Subcutaneous abdominal adipose tissue (tissue), 5 donors: ENCODE measurements at regions not wholly inside any gene's neighbourhood (a gene's known extent, or its start where the extent isn't known, plus 50 kb on each side); places are given as distances from the start of the nearest gene placed in this dataset.
"Not testable (repeated sequence)": the region's sequence is repeated elsewhere in the genome, so short reads cannot be mapped to it uniquely, and the experiment has no call there.

Experiments used
- H3K27ac ChIP-seq: one replicate; pipeline ENCODE4 v1.7.0; 2013; ENCODE audit warnings: low read depth, mild to moderate bottlenecking, inconsistent platforms, low read length, moderate library complexity
- H3K27me3 ChIP-seq, 5 donors: one replicate each; pipeline ENCODE4 v1.7.0; 2013; ENCODE audit warnings: low read length in 5 of 5, inconsistent platforms in 1 of 5; ENCODE audit not compliant: control insufficient read depth in 5 of 5, insufficient read depth in 4 of 5
- H3K36me3 ChIP-seq, 5 donors: one replicate each; pipeline ENCODE4 v1.7.0; 2013; ENCODE audit warnings: low read length in 5 of 5; ENCODE audit not compliant: control insufficient read depth in 5 of 5, insufficient read depth in 5 of 5
- H3K4me1 ChIP-seq, 5 donors: one replicate each; pipeline ENCODE4 v1.7.0; 2013; ENCODE audit warnings: low read length in 5 of 5, mild to moderate bottlenecking in 3 of 5, moderate library complexity in 1 of 5; ENCODE audit not compliant: control insufficient read depth in 5 of 5, insufficient read depth in 5 of 5
- H3K4me3 ChIP-seq, 5 donors: one replicate each; pipeline ENCODE4 v1.7.0; 2013; ENCODE audit warnings: low read length in 5 of 5, low read depth in 1 of 5
- H3K9ac ChIP-seq, 5 donors: one replicate each; pipeline ENCODE4 v1.7.0; 2013; ENCODE audit warnings: low read length in 5 of 5, mild to moderate bottlenecking in 4 of 5, moderate library complexity in 3 of 5
- H3K9me3 ChIP-seq, 5 donors: one replicate each; pipeline ENCODE4 v1.7.0; 2013; ENCODE audit warnings: low read length in 5 of 5; ENCODE audit not compliant: control insufficient read depth in 5 of 5
- donor health status: healthy.
- donor health status: healthy.
- donor health status: healthy.
- donor health status: healthy.
- donor health status: healthy.

DNA sequence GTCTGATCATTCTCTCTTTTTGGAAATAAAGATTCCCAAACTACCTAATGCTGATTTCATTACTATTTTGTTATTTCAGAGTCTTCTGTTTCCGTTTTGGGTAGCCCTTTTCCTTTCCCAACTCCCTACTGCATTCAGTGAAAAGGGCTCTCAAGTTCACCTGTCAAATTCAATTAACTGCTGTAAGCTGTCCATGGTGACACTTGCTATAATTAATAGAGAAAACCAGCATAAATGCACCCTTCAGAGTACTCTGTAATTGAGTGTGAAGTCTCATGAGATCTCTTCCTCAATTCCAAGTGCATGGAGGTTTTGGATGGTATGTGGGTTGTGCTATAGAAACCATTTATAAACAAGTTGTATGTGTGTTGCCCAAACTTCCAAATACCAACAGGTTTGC is 187.2 kb downstream of the RPL10L start:
- H3K27ac ChIP-seq = no peak overlapping the region
- no peaks in the 10 kb centered on the region for H3K27me3 ChIP-seq
- H3K4me1 ChIP-seq = no peaks in the 10 kb centered on the region
- H3K4me3 ChIP-seq = no peak overlapping the region
- no peak overlapping the region for H3K9ac ChIP-seq
- no peaks in the 10 kb centered on the region for H3K36me3 ChIP-seq
- peaks cover 0 to 10% (median 0%) of the 10 kb centered on the region in 5 donors for H3K9me3 ChIP-seq

DNA sequence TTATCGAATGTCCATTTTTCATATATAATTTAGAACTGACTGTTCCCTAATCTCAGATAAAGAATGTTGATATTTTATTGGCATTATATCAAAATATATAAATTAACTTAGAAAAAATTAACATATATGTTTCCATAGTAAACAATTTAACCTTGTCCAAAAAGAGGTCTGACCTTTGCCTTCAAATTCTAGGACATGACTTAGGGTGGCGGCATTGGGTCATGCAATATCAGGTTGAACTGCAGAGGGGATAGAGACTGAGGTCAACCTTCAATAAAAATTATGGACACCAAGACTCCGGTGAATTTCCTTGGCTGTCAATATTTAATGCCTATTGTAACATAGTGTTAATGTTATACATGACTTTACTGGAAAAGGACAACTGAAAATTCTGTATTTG is 199.8 kb downstream of the RPL10L start:
- no peak overlapping the region for H3K4me3 ChIP-seq
- no peaks in the 10 kb centered on the region for H3K27me3 ChIP-seq
- H3K9ac ChIP-seq = no peak overlapping the region
- H3K36me3 ChIP-seq = no peaks in the 10 kb centered on the region
- no peak overlapping the region for H3K27ac ChIP-seq
- no peaks in the 10 kb centered on the region for H3K4me1 ChIP-seq
- H3K9me3 ChIP-seq = no peaks in the 10 kb centered on the region

DNA sequence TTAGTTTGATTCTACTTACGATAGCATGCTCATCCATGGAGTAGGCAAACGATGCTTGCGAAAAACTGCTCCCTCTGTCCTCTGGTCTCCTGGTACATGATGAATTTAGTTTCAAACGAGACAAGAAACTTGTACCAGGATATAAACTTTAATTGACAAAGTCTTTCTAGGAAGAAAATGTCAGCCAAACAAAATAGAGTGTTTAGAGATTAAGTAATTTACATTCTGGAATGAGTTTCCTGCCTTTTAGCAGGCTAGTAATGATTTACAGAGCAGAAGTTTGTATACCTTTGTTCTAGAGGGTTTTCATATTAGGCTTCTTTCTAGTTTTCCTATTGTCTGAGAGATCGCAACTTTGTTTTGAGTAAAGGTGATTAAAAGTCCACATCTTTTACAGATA is 206.9 kb downstream of the RPL10L start:
- Histone ChIP-seq H3K4me3 (no peak overlapping the region), H3K27me3 (no peaks in the 10 kb centered on the region), H3K9me3 (peaks cover 0 to 2% (median 0%) of the 10 kb centered on the region in 5 donors), H3K36me3 (no peaks in the 10 kb centered on the region), H3K27ac (no peak overlapping the region), H3K4me1 (no peaks in the 10 kb centered on the region), H3K9ac (no peak overlapping the region)

DNA sequence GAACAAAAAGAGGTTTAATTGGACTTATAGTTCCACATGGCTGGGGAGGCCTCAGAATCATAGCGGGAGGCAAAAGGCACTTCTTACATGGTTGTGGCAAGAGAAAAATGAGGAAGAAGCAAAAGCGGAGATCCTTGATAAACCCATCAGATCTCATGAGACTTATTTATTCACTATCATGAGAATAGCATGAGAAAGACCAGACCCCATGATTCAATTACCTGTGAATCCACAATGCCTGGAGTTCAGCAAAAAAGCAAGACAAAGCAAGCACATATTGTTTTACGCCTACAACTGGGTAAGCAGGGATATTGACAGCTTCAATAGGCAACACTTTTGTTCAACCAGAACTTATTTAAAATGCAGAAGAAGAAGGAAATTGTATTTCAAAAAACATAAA is 218.2 kb downstream of the RPL10L start:
- peaks cover 0 to 4% (median 0%) of the 10 kb centered on the region in 5 donors for H3K4me1 ChIP-seq
- H3K9me3 ChIP-seq = no peaks in the 10 kb centered on the region
- no peak overlapping the region for H3K9ac ChIP-seq
- no peaks in the 10 kb centered on the region for H3K27me3 ChIP-seq
- H3K4me3 ChIP-seq = no peak overlapping the region
- H3K27ac ChIP-seq = no peak overlapping the region
- H3K36me3 ChIP-seq = no peaks in the 10 kb centered on the region

DNA sequence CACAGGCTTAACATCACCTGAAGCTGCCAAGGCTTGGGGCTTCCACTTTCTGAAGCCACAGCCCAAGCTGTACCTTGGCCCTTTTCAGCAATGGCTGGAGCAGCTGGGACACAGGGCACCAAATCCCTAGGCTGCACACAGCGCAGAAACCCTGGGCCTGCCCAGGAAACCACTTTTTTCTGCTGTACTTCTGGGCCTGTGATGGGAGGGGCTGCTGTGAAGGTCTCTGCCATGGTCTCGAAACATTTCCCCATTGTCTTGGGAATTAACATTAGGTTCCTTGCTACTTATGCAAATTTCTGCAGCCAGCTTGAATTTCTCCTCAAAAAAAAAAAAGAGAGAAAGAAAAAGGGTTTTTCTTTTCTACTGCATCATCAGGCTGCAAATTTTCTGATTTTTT is 219.1 kb downstream of the RPL10L start:
- no peaks in the 10 kb centered on the region for H3K9me3 ChIP-seq
- no peak overlapping the region for H3K27ac ChIP-seq
- H3K36me3 ChIP-seq = no peaks in the 10 kb centered on the region
- no peak overlapping the region for H3K4me3 ChIP-seq
- H3K9ac ChIP-seq = no peak overlapping the region
- peaks cover 0 to 4% (median 0%) of the 10 kb centered on the region in 5 donors for H3K4me1 ChIP-seq
- H3K27me3 ChIP-seq = no peaks in the 10 kb centered on the region

DNA sequence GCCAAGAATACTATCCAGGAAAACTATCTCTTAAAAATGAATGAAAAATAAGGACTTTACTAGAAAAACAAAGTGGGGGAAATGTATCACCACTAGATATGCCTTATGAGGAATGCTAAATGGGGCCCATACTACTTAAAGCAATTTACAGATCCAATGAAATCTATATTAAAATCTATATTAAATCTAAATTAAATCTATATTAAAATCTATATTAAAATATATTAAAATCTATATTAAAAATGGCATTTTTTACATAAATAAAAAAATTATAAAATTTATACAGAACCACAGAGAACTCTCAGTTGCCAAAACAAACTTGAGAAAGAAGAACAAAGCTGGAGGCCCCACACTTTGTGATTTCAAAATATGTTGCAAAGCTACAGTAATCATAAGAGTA is 234.5 kb downstream of the RPL10L start:
- Histone ChIP-seq H3K27ac (no peak overlapping the region), H3K4me1 (no peaks in the 10 kb centered on the region), H3K27me3 (no peaks in the 10 kb centered on the region), H3K9me3 (peaks cover 0 to 13% (median 7%) of the 10 kb centered on the region in 5 donors), H3K9ac (no peak overlapping the region), H3K4me3 (no peak overlapping the region), H3K36me3 (no peaks in the 10 kb centered on the region)

DNA sequence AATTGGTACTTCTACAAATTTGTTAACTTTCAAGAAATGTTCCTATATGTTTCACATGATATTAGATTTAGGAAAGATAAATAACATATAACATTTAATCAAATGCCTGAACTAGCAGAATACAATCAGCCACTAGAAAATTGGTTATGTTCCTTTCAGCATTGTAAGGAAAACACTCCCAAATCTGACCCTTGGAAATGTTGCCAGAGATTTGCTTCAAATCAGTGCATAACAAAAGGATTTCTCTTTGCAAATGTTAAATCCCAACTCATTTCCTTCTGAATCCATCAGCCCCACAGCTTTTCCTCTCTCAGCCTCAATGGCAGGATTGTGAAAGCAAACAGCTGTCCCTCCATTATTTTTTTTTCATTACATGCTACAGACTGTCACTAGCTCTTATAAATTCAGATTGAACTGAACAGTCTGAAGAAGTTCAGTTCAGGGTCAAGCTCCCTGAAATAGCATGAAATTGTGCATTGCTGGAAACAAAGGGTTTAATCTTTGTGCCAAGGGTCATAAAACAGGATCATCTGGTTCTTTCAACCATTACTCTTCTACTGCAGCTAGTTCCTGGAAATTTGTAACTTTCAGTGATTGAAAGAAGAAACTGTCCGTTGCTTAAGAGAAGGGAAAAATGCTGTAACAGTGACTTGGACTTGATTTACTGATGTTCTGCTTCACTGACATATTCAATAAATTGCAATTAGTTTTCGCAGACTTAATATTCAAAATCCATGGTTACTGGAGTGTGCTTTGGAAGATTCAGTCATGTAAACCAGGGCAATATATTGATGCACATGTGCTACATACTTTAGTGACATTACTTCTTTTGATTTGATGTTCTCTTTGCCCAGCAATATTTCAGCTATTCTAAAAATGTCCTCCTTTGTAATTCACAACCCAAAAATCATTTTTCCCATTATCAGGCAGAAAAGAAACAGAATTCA is 246.4 kb downstream of the RPL10L start:
- H3K27ac ChIP-seq = peak overlapping the region; percentile 35
- no peaks in the 10 kb centered on the region for H3K9me3 ChIP-seq
- no peak overlapping the region for H3K4me3 ChIP-seq
- no peaks in the 10 kb centered on the region for H3K27me3 ChIP-seq
- peaks cover 0 to 19% (median 4%) of the 10 kb centered on the region in 5 donors for H3K4me1 ChIP-seq
- peak overlapping the region in 1 of 5 donors; percentile 40 for H3K9ac ChIP-seq
- H3K36me3 ChIP-seq = no peaks in the 10 kb centered on the region

DNA sequence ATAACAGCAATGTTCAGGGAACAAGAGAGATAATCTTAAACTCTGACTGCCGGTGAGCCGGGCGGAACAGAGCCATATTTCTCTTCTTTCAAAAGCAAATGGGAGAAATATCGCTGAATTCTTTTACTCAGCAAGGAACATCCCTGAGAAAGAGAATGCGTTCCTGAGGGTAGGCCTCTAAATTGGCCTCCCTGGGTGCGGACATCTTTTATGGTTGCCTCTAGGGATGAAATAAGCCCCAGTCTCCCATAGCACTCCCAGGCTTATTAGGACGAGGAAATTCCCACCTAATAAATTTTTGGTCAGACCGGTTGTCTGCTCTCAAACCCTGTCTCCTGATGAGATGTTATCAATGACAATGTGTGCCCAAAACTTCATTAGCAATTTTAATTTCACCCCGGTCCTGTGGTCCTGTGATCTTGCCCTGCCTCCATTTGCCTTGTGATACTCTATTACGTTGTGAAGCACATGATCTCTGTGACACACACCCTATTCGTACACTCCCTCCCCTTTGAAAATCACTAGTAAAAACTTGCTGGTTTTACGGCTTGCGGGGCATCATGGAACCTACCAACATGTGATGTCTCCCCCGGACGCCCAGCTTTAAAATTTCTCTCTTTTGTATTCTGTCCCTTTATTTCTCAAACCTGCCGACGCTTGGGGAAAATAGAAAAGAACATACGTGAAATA is 249.4 kb downstream of the RPL10L start:
- H3K9ac ChIP-seq, H3K36me3 ChIP-seq, H3K9me3 ChIP-seq, H3K27ac ChIP-seq, H3K27me3 ChIP-seq, H3K4me3 ChIP-seq: not testable (repeated sequence)
- H3K4me1 ChIP-seq = peaks cover 0 to 19% (median 4%) of the 10 kb centered on the region in 5 donors

DNA sequence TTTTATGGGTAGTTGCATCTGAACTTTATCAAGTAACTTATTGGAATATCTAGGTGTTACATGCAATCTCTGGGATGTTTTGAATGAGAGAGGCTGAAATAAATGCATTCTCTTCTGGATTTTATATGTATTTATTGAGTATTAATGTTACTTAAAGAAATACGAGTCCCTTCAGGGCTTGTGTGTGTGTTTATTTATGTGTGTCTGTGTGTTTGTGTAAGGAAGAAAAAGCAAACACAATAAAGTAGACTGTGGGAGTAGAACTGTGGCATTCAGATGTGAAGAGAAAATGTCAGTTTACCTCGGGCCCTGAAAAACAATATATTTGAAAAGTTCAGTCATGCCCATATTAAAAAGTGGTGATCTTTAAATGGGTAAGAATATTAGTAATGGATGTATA is 250.5 kb downstream of the RPL10L start:
- peaks cover 0 to 19% (median 4%) of the 10 kb centered on the region in 5 donors for H3K4me1 ChIP-seq
- H3K27me3 ChIP-seq = no peaks in the 10 kb centered on the region
- H3K9me3 ChIP-seq = no peaks in the 10 kb centered on the region
- H3K36me3 ChIP-seq = no peaks in the 10 kb centered on the region
- no peak overlapping the region for H3K27ac ChIP-seq
- H3K4me3 ChIP-seq = no peak overlapping the region
- H3K9ac ChIP-seq = no peak overlapping the region

DNA sequence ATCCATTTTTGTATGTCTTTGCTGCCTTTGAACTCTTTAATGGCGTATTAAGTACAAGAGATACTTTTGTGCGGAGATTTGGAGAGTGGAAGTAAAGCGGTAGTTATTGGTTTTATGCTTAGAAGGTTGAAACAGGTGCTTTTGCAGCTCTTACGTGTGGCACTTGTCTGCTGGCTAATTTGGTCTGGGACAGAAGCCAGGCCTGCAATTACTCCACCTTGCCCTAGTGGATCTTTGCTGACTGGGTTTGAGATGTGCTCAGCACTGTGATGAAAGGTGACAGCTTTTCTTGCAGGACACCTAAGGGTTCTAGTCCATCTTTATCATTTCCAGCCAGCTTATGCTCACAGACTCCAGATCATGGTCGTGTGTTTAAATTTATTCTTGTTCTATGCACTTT is 252.5 kb downstream of the RPL10L start:
- Histone ChIP-seq H3K9ac (no peak overlapping the region), H3K4me1 (no peaks in the 10 kb centered on the region), H3K27ac (no peak overlapping the region), H3K9me3 (no peaks in the 10 kb centered on the region), H3K27me3 (no peaks in the 10 kb centered on the region), H3K4me3 (no peak overlapping the region), H3K36me3 (no peaks in the 10 kb centered on the region)
